COLO668 (cell line): ENCODE measurements at regions not wholly inside any gene's neighbourhood (a gene's known extent, or its start where the extent isn't known, plus 50 kb on each side); places are given as distances from the start of the nearest gene placed in this dataset.

Source experiments
- DNase-seq: peaks from one replicate; lab custom pipeline; 2025; ENCODE audit not compliant: unreplicated experiment; lab: John Stamatoyannopoulos, UW

DNA sequence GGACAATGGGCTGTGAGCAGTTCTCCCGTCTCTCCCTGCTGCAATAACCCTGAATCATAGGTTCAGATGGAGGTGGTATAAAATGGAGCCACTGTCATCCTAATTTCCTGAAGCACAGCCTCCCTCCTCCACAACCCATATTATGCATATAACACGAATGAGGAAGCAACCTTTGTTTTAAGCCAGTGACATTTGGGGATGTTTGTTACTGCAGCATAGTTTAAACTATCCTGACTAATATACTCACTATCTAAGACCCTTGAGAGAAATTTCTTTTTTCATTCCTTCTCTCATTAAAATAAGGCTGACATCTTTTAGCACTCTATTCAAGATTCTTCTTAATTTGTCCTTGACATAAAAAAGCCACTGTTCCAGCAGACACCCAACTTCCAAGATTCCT is 413.4 kb downstream of the SOX9 start:
- no peak for DNase-seq

DNA sequence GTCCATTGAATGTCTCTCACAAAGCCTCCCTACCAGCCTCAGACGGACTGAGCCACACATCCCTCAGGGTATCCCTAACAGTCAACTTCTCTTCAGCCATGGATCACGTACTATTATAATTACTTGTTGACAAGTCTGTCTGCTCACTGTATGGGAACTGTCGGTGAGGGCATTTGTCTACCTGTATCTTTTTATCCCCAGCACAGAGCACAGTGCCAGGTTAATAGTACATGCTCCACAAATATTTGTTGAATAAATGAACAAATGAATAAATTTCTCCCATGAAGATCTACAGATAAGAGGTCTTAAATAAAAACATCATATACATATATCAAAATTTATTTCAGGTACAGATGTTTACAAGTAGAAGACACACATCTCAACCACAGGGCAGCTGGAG is 414.0 kb downstream of the SOX9 start:
- no peak for DNase-seq

DNA sequence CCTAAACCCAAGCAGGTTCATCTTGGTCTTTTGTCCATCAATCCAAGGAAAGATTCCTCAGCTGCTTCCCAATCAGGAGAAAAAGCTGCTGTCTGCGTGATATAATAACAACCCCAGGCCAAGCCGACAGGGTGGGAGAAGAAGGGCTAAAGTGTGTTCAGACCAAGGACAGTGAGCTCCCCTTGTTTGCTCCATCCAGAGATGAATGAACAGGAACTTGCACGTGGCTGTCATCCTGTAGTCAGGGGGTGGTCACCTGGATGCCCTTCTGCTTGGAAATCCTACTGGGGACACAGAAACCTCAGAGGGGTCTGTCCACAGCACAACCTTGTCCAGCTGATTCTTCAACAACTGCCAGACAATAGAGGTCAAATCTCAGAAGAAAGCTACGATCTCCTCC is 414.5 kb downstream of the SOX9 start:
- DNase-seq = no peak

- no peak for DNase-seq
Measured at GRCh38 chr17:72535779-72536178, 415.0 kb downstream of the SOX9 start.

DNA sequence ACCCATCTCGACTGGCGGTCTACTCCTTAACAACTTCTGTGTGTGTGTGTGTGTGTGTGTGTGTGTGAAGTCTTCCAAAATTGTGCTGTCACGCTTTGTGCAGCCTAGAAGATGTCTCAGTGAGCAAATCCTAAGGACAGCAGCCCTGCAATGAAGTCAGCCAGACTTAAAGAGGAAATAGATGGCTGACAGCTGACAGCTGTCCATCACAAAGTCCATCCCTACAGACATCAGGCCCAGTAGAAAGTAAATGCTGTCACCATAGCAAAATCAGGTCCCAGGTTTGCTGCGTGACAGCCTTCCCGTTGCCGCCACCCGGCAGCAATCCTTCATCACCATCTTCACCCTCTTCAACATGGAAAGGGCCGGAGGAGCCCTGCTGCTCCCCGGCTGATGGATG is 416.0 kb downstream of the SOX9 start:
- DNase-seq = no peak

GRCh38 chr17:72538443-72538842 is 417.6 kb downstream of the SOX9 start:
- no peak for DNase-seq

DNA sequence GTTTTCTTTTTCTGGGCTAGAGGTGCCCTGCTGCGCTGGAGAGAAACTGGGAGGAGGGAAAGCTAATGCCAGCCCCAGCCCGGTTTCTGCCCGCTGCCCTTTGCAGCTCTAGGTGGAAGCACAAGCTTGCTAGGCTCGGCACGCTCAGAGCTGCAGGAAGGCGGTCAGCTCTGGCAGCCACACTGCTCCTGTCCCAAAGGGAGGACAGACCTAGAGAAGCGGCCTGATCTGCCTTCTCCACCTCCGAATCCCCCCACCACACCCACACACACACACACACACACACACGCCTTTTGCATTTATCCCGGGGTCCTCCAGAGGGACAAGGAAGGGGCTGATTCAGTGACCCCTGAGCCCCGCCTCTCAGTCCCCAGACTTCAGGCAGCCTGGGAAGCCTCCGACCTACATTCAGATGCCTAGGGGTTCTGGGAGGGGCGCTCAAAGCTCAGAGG is 418.1 kb downstream of the SOX9 start:
- no peak for DNase-seq

- peak; percentile 80 for DNase-seq
Measured at GRCh38 chr17:72539981-72540897, 419.4 kb downstream of the SOX9 start.

GRCh38 chr17:72542317-72542716 is 421.5 kb downstream of the SOX9 start:
- no peak for DNase-seq

DNA sequence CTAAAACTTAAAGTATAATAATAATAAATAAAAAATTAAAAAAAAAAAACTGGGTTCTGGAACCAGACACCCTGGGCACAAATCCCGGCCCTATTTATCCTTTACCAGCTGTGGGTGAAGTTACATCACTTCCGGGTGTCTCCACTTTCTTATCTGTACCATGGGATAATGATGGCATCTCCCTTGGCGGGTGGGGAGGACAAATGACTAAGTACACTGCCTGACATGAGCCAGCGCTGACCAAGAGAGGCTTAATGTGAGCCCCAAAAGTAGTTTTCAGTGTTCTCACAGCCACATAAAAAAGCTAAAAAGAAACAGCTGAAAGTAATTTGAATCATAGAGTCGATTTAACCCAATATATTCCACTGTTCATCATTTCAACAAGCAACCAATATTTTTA is 424.9 kb downstream of the SOX9 start:
- no peak for DNase-seq

DNA sequence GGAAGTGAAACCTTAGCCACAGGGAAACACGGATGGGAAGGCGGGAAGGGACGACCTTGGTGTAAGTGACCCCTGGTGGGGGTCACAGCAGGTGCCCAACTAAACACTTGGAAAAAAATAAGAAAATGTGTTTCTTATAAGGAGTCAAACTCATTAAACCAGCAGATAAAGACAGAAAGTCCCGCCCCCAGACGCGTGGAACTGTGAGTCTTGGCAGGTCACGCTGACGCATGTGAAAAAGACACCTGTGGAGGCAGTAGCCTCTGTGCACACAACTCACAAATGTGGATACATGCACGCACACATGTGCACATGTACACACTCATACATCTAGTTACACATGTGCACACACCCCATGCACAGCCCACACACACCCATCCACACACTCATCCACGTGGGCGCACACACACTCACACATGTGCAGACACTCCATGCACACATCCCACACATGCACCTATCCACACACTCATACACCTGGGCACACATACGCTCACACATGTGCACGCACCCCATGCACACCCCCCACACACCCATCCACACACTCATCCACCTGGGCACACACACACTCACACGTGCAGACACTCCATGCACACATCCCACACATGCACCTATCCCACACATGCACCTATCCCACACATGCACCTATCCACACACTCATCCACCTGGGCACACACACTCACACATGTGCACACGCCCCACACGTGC is 432.4 kb downstream of the SOX9 start:
- DNase-seq = no peak

DNA sequence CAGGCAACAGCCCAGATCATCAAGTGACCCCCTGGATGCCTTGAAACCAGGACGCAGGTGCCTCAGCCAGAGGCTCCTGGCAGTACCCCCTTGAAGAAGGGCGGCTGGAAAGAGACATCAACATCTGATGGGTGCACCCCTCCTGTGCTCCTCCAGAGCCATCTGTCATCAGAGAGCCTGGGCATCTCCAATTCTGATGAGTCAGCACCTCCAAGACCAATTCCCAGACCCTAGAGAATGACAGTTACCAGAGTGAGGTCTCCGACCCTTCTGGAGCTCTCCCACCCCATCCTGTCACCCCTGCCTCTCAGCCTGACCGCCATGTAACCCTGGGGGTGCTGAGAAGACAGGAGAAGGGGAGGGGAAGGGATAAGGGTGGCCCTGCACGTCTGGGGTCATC is 433.7 kb downstream of the SOX9 start:
- DNase-seq = no peak

GRCh38 chr17:72555052-72555451 is 434.2 kb downstream of the SOX9 start:
- peak; percentile 8 for DNase-seq

DNA sequence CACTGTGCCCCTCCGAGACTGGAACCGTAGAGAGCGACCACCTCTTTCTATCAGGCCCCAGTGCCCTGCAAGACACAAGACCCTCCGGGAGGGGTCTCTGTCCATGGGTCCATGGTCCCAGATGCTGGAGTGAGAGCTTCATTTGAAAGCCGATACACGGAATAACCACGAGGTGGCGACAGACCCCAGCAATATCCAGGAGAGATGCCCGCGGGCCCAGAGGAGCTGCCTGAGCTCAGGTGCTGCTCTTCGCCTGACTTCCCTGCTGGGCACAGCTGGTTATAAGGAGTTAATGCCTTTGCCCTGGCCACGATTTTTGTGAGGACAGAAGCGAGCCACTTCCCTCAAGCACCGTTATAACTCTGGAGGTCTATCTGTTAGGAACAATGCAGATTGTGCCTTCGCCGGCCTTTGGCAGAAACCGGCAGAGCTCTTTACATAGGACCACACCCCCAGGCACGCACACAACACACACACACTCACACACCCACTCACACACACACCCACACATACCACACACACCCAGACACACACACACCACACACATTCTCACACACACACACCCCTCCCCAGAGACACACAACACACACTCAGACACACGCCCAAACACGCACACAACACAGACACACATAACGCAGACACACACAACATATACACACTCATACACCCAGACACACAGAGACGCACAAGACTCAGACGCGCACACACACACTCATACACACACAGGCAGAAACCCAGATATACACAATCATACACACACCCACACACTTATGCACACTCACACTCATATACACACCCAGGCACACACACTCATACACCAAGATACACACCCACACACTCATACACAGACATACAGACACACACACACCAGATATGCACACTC is 436.4 kb downstream of the SOX9 start:
- peak; percentile 63 for DNase-seq

- no peak for DNase-seq
Measured at GRCh38 chr17:72558971-72559476, 438.2 kb downstream of the SOX9 start.

- peak; percentile 83 for DNase-seq
Measured at GRCh38 chr17:72560303-72561247, 439.8 kb downstream of the SOX9 start.

DNA sequence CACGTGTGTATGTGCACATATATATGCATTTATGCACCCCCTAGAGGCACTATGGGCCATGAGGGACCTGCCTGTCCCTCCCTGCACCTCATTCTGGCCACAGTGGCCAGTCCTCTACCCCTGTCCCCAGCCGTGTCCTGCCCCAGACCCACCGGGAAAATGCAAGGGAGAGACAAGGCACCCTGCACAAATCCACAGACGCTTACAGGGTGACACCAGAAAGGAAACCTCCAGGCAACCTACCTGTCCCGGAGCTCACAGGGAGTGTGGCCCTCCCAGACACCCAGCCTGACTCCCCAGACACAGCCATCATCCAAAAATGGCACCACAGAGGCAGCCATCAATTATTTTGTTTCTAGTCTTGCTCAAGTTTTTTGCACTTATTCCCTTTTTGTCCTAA is 440.4 kb downstream of the SOX9 start:
- no peak for DNase-seq

GRCh38 chr17:72561680-72562079 is 440.9 kb downstream of the SOX9 start:
- DNase-seq = no peak

DNA sequence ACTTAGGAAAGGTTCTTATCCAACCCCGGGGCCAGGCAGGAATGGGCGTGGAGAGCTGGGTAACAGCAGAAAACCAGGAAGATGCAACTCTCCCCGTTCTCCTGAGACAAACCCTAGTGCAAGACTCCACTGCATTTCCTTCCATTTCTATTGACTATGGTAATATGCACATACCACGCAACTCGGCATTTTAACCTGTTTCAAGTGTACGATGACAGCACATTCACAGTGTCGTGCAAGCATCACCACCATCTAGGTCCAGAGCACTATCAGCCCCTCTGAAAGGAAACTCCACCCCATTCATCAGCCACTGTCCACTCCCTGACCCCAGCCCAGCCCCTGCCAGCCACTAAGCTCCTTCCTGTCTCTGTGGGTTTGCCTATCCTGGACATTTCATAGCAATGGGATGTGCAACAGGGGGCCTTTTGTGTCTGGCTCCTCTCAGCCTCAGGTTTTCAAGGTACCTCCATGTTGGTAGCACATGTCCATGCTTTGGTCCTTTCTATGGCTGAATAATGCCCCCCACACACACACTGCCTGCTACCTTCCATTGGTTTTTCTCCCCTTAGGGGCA is 441.9 kb downstream of the SOX9 start:
- no peak for DNase-seq

GRCh38 chr17:72563952-72564351 is 443.1 kb downstream of the SOX9 start:
- no peak for DNase-seq
